Fibroblast of lung (primary cell): ENCODE measurements at regions not wholly inside any gene's neighbourhood (a gene's known extent, or its start where the extent isn't known, plus 50 kb on each side); places are given as distances from the start of the nearest gene placed in this dataset.

ENCODE experiments used
- DNase-seq, 2 donors: peaks; one replicate each; pipeline versions ENCODE4 v3.0.0 to v3.0.0-alpha.2; 2010; ENCODE audit warnings: low read depth in 2 of 2
- H2AFZ ChIP-seq: 2 replicates; pipeline ENCODE4 v1.5.1; 2012; ENCODE audit warnings: low read length, control low read depth, inconsistent platforms
- H3K27ac ChIP-seq: 2 replicates; pipeline ENCODE4 v1.5.1; 2011; ENCODE audit warnings: low read length, control low read depth; ENCODE audit not compliant: insufficient read depth
- H3K27me3 ChIP-seq: 2 replicates; pipeline ENCODE4 v1.5.1; 2011; ENCODE audit warnings: mild to moderate bottlenecking, low read length; ENCODE audit not compliant: control insufficient read depth, insufficient read depth
- H3K36me3 ChIP-seq: 2 replicates; pipeline ENCODE4 v1.5.1; 2011; ENCODE audit warnings: low read length; ENCODE audit not compliant: control insufficient read depth, insufficient read depth
- H3K4me1 ChIP-seq: 2 replicates; pipeline ENCODE4 v1.5.1; 2011; ENCODE audit warnings: low read length; ENCODE audit not compliant: control insufficient read depth, insufficient read depth; ENCODE audit errors: extremely low read depth
- H3K4me2 ChIP-seq: 2 replicates; pipeline ENCODE4 v1.5.1; 2011; ENCODE audit warnings: low read length, control low read depth; ENCODE audit not compliant: insufficient read depth; ENCODE audit errors: extremely low read depth
- H3K4me3 ChIP-seq, 4 experiments: fragments of 200-600 bp in 1 of 4; sonication (generic) in 1 of 4; replicated peaks in 1 of 4; 2 replicates each; pipeline ENCODE4 v1.5.1; 2011 to 2016; ENCODE audit warnings: low read length in 4 of 4, low read depth in 3 of 4, mild to moderate bottlenecking in 3 of 4, control low read depth in 2 of 4, inconsistent platforms in 1 of 4, mixed read lengths in 1 of 4; ENCODE audit not compliant: insufficient read depth in 1 of 4; ENCODE audit errors: control extremely low read depth in 1 of 4
- H3K79me2 ChIP-seq: 2 replicates; pipeline ENCODE4 v1.5.1; 2012; ENCODE audit warnings: mild to moderate bottlenecking, low read length, inconsistent platforms; ENCODE audit not compliant: control insufficient read depth, insufficient read depth
- H3K9ac ChIP-seq: 2 replicates; pipeline ENCODE4 v1.5.1; 2011; ENCODE audit warnings: mild to moderate bottlenecking, low read length, control low read depth; ENCODE audit not compliant: insufficient read depth
- H3K9me3 ChIP-seq: 2 replicates; pipeline ENCODE4 v1.5.1; 2012; ENCODE audit warnings: low read depth, low read length; ENCODE audit not compliant: control insufficient read depth, insufficient read depth
- H4K20me1 ChIP-seq: 2 replicates; pipeline ENCODE4 v1.5.1; 2011; ENCODE audit warnings: low read length; ENCODE audit not compliant: control insufficient read depth, insufficient read depth; ENCODE audit errors: extremely low read depth
- EZH2 ChIP-seq: IDR thresholded peaks from 2 replicates; pipeline ENCODE4 v1.5.1; 2012; ENCODE audit warnings: low read length, control low read depth, mild to moderate bottlenecking; ENCODE audit errors: missing control alignments
- TF ChIP-seq, protein P1 (sequence below), 2 donors: IDR thresholded peaks in 1 of 2; conservative IDR thresholded peaks in 1 of 2; 1 replicate in 1 of 2; 2 replicates in 1 of 2; pipeline ENCODE4 v1.5.1; 2011 to 2012; ENCODE audit warnings: low read length in 2 of 2, control low read depth in 1 of 2, inconsistent platforms in 1 of 2, low read depth in 1 of 2, mild to moderate bottlenecking in 1 of 2

- DNase-seq, result peak in 1 of 2 donors; percentile 37
These were observed 241.3 kb upstream of the DAAM1 start for GRCh38 chr14:58947156-58947555.

GRCh38 chr14:58947814-58948445 lies 240.5 kb upstream of the DAAM1 start:
- peak; percentile 21 to 24 for DNase-seq
- no peaks in the 10 kb centered on the region for H3K79me2 ChIP-seq

More at GRCh38 chr14:58947156-58947555, 241.3 kb upstream of the DAAM1 start:
- H3K9me3 ChIP-seq, result no peaks in the 10 kb centered on the region
- H3K4me3 ChIP-seq, result no peak overlapping the region
- H3K27ac ChIP-seq, result no peak overlapping the region
- TF ChIP-seq, protein P1, sequence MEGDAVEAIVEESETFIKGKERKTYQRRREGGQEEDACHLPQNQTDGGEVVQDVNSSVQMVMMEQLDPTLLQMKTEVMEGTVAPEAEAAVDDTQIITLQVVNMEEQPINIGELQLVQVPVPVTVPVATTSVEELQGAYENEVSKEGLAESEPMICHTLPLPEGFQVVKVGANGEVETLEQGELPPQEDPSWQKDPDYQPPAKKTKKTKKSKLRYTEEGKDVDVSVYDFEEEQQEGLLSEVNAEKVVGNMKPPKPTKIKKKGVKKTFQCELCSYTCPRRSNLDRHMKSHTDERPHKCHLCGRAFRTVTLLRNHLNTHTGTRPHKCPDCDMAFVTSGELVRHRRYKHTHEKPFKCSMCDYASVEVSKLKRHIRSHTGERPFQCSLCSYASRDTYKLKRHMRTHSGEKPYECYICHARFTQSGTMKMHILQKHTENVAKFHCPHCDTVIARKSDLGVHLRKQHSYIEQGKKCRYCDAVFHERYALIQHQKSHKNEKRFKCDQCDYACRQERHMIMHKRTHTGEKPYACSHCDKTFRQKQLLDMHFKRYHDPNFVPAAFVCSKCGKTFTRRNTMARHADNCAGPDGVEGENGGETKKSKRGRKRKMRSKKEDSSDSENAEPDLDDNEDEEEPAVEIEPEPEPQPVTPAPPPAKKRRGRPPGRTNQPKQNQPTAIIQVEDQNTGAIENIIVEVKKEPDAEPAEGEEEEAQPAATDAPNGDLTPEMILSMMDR (conservative IDR thresholded peaks at IDR 0.05 in 1 of 2, IDR thresholded peaks at IDR 0.05 in 1 of 2; ENCODE audit: low read depth in 1 of 2, low read length in 2 of 2), result no peak
- peaks cover 2% of the 10 kb centered on the region for H3K27me3 ChIP-seq
- no peak overlapping the region for H3K4me2 ChIP-seq
- H3K36me3 ChIP-seq, result no peaks in the 10 kb centered on the region
- no peak overlapping the region for H2AFZ ChIP-seq
- H3K79me2 ChIP-seq, result no peaks in the 10 kb centered on the region
- H4K20me1 ChIP-seq, result no peaks in the 10 kb centered on the region
- H3K4me1 ChIP-seq, result no peaks in the 10 kb centered on the region
- no peak overlapping the region for H3K9ac ChIP-seq

DNA sequence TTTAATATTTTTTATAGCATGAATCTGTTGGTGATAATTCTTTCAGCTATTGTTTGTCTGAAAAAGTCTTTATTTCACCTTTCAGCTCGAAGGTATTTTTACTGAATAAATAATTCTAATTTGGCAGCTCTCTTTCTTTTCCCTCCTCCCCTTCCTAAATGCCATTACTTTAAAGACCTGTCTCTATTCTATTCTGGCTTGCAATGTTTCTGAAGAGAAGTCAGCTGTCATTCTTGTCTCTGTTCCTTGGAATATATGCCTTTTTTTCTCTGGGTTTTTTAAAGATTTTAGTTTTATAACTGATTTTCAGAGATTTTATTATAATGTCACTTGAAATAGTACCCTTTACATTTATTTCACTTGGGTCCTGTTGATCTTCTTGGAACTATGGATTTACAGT lies 237.9 kb upstream of the DAAM1 start:
- H3K4me1 ChIP-seq, result no peaks in the 10 kb centered on the region
- no peaks in the 10 kb centered on the region for H3K27me3 ChIP-seq
- no peaks in the 10 kb centered on the region for H3K9me3 ChIP-seq
- no peak overlapping the region for H3K4me2 ChIP-seq
- H3K9ac ChIP-seq, result no peak overlapping the region
- no peaks in the 10 kb centered on the region for H4K20me1 ChIP-seq
- H2AFZ ChIP-seq, result no peak overlapping the region
- no peak for TF ChIP-seq EZH2
- no peaks in the 10 kb centered on the region for H3K36me3 ChIP-seq
- DNase-seq, result no peak
- no peak overlapping the region for H3K27ac ChIP-seq
- no peak overlapping the region for H3K4me3 ChIP-seq
- H3K79me2 ChIP-seq, result no peaks in the 10 kb centered on the region

More at GRCh38 chr14:58947814-58948445, 240.5 kb upstream of the DAAM1 start:
- Histone ChIP-seq H3K4me1 (no peaks in the 10 kb centered on the region), H3K27ac (no peak overlapping the region), H3K36me3 (no peaks in the 10 kb centered on the region), H4K20me1 (no peaks in the 10 kb centered on the region), H2AFZ (no peak overlapping the region), H3K4me2 (no peak overlapping the region), H3K27me3 (peaks cover under 1% of the 10 kb centered on the region), H3K9me3 (no peaks in the 10 kb centered on the region), H3K4me3 (no peak overlapping the region), H3K9ac (no peak overlapping the region)
- TF ChIP-seq, protein P1 (conservative IDR thresholded peaks at IDR 0.05 in 1 of 2, IDR thresholded peaks at IDR 0.05 in 1 of 2; ENCODE audit: low read depth in 1 of 2, low read length in 2 of 2), result peak in 1 of 2 donors; percentile 6
- TF ChIP-seq EZH2, result no peak
